ENCODE measurements at regions not wholly inside any gene's neighbourhood (a gene's known extent, or its start where the extent isn't known, plus 50 kb on each side); places are given as distances from the start of the nearest gene placed in this dataset.

DNA sequence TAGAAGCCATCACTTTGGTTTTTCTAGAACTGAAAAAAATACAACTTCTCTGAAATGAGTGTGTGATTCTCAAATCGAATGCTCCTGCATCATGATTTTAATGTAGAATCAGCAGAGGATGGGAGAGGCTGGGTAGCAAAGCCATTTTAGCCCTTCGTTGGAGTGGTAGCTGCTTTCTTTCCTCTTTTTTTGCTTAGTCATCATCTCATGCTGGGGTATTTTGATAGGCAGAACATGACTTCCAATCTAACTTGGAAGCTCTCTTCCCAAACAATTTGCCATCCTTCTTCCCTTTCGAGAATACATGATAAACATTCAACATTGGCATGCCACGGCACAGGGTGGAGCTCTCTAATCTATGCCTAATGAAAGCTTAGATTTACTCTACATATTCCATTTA, 311.2 kb upstream of the LRATD1 start (continued):
- TF ChIP-seq, protein P1, sequence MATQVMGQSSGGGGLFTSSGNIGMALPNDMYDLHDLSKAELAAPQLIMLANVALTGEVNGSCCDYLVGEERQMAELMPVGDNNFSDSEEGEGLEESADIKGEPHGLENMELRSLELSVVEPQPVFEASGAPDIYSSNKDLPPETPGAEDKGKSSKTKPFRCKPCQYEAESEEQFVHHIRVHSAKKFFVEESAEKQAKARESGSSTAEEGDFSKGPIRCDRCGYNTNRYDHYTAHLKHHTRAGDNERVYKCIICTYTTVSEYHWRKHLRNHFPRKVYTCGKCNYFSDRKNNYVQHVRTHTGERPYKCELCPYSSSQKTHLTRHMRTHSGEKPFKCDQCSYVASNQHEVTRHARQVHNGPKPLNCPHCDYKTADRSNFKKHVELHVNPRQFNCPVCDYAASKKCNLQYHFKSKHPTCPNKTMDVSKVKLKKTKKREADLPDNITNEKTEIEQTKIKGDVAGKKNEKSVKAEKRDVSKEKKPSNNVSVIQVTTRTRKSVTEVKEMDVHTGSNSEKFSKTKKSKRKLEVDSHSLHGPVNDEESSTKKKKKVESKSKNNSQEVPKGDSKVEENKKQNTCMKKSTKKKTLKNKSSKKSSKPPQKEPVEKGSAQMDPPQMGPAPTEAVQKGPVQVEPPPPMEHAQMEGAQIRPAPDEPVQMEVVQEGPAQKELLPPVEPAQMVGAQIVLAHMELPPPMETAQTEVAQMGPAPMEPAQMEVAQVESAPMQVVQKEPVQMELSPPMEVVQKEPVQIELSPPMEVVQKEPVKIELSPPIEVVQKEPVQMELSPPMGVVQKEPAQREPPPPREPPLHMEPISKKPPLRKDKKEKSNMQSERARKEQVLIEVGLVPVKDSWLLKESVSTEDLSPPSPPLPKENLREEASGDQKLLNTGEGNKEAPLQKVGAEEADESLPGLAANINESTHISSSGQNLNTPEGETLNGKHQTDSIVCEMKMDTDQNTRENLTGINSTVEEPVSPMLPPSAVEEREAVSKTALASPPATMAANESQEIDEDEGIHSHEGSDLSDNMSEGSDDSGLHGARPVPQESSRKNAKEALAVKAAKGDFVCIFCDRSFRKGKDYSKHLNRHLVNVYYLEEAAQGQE (IDR thresholded peaks at IDR 0.05): no peak
- TF ChIP-seq HOXB5 (CRISPR knock-in tag; IDR thresholded peaks at IDR 0.05): no peak
- TF ChIP-seq, protein P2, sequence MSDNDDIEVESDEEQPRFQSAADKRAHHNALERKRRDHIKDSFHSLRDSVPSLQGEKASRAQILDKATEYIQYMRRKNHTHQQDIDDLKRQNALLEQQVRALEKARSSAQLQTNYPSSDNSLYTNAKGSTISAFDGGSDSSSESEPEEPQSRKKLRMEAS (IDR thresholded peaks at IDR 0.05): no peak

DNA sequence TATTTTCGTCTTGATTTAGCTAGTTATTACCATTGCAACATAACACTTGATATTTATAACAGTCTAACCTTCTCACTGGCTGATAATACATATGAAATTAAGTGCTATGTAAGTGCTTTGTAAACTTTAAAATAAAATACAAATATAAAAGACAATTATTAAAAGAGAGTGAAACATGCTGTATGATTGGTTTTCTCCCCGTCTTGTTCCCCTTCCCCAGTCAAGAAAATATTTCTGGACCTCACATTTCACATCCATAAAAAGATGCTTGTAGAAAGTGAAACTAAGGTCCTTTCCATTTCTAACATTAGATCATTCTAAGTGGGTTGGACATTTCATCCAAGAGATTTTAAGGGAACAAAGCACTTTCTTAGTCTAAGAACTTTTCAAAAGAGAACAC, 310.2 kb upstream of the LRATD1 start:
- POLR2A ChIA-PET: no interaction called here
- DNase-seq (ENCODE audit: low read depth in 1 of 2, low spot score in 1 of 2) (no peak), ATAC-seq (no peak), FAIRE-seq (no peak)
- Histone ChIP-seq H3K4me2 (no peak overlapping the region), H3K9me3 (peaks cover 4% of the 10 kb centered on the region; the same call in 1 of the 3 replicates), H3K4me1 (no peaks in the 10 kb centered on the region), H3K27ac (no peak overlapping the region), H3K4me3 (no peak overlapping the region)
- CTCF ChIA-PET: interaction anchor here (1.3 kb wide), 1 partner anchor 10 kb away, joined by 4 read pairs; no protein-coding TSS in a partner anchor
- under 1% methylated on average over 2 of the region's 2 CpGs for WGBS (ENCODE audit: missing lambda C conversion rate)
- TF ChIP-seq SREBF2 (IDR thresholded peaks at IDR 0.05) (no peak), TFCP2L1 (CRISPR knock-in tag; IDR thresholded peaks at IDR 0.05) (no peak), NR3C1 (IDR thresholded peaks at IDR 0.05) (no peak), KDM1A (IDR thresholded peaks at IDR 0.05; ENCODE audit: low read depth) (no peak), RNF2 (IDR thresholded peaks at IDR 0.05; ENCODE audit: borderline replicate concordance, low read depth) (no peak), RAD21 (conservative IDR thresholded peaks at IDR 0.05 in 1 of 2, IDR thresholded peaks at IDR 0.05 in 1 of 2) (no peak), HOXB5 (CRISPR knock-in tag; IDR thresholded peaks at IDR 0.05) (no peak), CEBPB (IDR thresholded peaks at IDR 0.05) (no peak), EHMT2 (IDR thresholded peaks at IDR 0.05; ENCODE audit: low read depth) (no peak)
- TF ChIP-seq, protein P3, sequence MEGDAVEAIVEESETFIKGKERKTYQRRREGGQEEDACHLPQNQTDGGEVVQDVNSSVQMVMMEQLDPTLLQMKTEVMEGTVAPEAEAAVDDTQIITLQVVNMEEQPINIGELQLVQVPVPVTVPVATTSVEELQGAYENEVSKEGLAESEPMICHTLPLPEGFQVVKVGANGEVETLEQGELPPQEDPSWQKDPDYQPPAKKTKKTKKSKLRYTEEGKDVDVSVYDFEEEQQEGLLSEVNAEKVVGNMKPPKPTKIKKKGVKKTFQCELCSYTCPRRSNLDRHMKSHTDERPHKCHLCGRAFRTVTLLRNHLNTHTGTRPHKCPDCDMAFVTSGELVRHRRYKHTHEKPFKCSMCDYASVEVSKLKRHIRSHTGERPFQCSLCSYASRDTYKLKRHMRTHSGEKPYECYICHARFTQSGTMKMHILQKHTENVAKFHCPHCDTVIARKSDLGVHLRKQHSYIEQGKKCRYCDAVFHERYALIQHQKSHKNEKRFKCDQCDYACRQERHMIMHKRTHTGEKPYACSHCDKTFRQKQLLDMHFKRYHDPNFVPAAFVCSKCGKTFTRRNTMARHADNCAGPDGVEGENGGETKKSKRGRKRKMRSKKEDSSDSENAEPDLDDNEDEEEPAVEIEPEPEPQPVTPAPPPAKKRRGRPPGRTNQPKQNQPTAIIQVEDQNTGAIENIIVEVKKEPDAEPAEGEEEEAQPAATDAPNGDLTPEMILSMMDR (IDR thresholded peaks at IDR 0.05): no peak
- TF ChIP-seq, protein P4, sequence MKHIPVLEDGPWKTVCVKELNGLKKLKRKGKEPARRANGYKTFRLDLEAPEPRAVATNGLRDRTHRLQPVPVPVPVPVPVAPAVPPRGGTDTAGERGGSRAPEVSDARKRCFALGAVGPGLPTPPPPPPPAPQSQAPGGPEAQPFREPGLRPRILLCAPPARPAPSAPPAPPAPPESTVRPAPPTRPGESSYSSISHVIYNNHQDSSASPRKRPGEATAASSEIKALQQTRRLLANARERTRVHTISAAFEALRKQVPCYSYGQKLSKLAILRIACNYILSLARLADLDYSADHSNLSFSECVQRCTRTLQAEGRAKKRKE (CRISPR knock-in tag; IDR thresholded peaks at IDR 0.05; ENCODE audit: low read depth): no peak

DNA sequence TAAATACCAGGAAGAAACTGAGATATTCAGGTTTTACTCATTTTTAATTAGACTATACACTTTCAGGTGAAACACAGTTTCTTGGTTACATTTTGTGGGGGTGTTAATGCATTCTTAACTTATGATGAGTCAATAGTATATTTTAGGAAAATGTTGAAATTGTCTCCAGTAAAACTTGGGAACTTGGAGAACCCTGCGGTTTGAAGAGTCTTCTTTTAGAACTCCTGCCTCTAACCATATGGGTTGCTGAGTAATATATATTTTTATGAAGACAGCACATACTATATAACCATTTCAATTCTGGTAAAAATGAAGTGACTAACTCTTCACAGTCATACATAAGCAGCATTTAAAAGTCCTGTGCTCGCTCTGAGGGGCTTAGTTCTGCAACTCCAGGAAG, 308.2 kb upstream of the LRATD1 start:
- POLR2A ChIA-PET: no interaction called here
- DNase-seq (ENCODE audit: low read depth in 1 of 2, low spot score in 1 of 2) (no peak), FAIRE-seq (no peak), ATAC-seq (no peak)
- no peak overlapping the region for H3K4me2 ChIP-seq
- H3K4me1 ChIP-seq: no peaks in the 10 kb centered on the region
- CTCF ChIA-PET: no interaction called here
- 5% methylated on average over 2 of the region's 2 CpGs for WGBS (ENCODE audit: missing lambda C conversion rate)
- H3K9me3 ChIP-seq: peaks cover 3% of the 10 kb centered on the region; the same call in 1 of the 3 replicates
- H3K4me3 ChIP-seq: no peak overlapping the region
- no peak overlapping the region for H3K27ac ChIP-seq
- TF ChIP-seq ZSCAN20 (CRISPR knock-in tag; IDR thresholded peaks at IDR 0.05) (no peak), TP53 (CRISPR knock-in tag; IDR thresholded peaks at IDR 0.05) (no peak), CHD4 (IDR thresholded peaks at IDR 0.05; ENCODE audit: borderline replicate concordance) (no peak), RARB (CRISPR knock-in tag; IDR thresholded peaks at IDR 0.05) (no peak), GATA3 (IDR thresholded peaks at IDR 0.05; ENCODE audit: borderline replicate concordance) (no peak), ZNF302 (CRISPR knock-in tag; IDR thresholded peaks at IDR 0.05) (no peak), FOSL2 (IDR thresholded peaks at IDR 0.05) (no peak), FOSL2 (CRISPR knock-in tag; IDR thresholded peaks at IDR 0.05) (no peak)
- TF ChIP-seq, protein P5, sequence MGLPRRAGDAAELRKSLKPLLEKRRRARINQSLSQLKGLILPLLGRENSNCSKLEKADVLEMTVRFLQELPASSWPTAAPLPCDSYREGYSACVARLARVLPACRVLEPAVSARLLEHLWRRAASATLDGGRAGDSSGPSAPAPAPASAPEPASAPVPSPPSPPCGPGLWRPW (IDR thresholded peaks at IDR 0.05): no peak
- TF ChIP-seq, protein P3 (IDR thresholded peaks at IDR 0.05): no peak
- TF ChIP-seq, protein P6, sequence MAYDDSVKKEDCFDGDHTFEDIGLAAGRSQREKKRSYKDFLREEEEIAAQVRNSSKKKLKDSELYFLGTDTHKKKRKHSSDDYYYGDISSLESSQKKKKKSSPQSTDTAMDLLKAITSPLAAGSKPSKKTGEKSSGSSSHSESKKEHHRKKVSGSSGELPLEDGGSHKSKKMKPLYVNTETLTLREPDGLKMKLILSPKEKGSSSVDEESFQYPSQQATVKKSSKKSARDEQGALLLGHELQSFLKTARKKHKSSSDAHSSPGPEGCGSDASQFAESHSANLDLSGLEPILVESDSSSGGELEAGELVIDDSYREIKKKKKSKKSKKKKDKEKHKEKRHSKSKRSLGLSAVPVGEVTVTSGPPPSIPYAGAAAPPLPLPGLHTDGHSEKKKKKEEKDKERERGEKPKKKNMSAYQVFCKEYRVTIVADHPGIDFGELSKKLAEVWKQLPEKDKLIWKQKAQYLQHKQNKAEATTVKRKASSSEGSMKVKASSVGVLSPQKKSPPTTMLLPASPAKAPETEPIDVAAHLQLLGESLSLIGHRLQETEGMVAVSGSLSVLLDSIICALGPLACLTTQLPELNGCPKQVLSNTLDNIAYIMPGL (CRISPR knock-in tag; IDR thresholded peaks at IDR 0.05; ENCODE audit: borderline replicate concordance): no peak
- TF ChIP-seq, protein P7, sequence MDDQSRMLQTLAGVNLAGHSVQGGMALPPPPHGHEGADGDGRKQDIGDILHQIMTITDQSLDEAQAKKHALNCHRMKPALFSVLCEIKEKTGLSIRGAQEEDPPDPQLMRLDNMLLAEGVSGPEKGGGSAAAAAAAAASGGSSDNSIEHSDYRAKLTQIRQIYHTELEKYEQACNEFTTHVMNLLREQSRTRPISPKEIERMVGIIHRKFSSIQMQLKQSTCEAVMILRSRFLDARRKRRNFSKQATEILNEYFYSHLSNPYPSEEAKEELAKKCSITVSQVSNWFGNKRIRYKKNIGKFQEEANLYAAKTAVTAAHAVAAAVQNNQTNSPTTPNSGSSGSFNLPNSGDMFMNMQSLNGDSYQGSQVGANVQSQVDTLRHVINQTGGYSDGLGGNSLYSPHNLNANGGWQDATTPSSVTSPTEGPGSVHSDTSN (IDR thresholded peaks at IDR 0.05): no peak

Measured in A549 (cell line).